ENCODE measurements at regions not wholly inside any gene's neighbourhood (a gene's known extent, or its start where the extent isn't known, plus 50 kb on each side); places are given as distances from the start of the nearest gene placed in this dataset.

DNA sequence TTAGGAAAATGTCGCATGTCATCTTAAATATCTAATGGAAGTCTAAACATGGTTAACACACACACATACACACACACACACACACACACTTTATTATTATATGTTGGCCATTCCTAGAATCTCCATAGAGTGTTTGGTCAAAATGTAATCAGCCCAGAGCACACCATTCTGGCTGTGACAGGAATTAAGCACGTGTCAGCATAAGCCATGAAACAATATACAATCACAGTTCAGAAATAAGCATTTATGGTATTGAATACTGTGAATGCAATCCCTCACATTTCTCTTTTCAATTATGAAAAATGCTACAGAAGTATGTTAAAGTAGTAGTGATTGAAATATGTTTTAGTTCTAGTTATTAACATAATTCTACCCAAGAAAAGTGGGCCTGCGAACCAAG, 611.6 kb downstream of the PRELID2 start:
- TF ChIP-seq, protein P1, sequence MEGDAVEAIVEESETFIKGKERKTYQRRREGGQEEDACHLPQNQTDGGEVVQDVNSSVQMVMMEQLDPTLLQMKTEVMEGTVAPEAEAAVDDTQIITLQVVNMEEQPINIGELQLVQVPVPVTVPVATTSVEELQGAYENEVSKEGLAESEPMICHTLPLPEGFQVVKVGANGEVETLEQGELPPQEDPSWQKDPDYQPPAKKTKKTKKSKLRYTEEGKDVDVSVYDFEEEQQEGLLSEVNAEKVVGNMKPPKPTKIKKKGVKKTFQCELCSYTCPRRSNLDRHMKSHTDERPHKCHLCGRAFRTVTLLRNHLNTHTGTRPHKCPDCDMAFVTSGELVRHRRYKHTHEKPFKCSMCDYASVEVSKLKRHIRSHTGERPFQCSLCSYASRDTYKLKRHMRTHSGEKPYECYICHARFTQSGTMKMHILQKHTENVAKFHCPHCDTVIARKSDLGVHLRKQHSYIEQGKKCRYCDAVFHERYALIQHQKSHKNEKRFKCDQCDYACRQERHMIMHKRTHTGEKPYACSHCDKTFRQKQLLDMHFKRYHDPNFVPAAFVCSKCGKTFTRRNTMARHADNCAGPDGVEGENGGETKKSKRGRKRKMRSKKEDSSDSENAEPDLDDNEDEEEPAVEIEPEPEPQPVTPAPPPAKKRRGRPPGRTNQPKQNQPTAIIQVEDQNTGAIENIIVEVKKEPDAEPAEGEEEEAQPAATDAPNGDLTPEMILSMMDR (conservative IDR thresholded peaks at IDR 0.05; ENCODE audit: low read depth, low read length), result no peak
- no peak for TF ChIP-seq POLR2A (IDR thresholded peaks at IDR 0.05; ENCODE audit: low read depth, low read length)

Measured in IMR-90 (cell line).